ENCODE measurements at regions not wholly inside any gene's neighbourhood (a gene's known extent, or its start where the extent isn't known, plus 50 kb on each side); places are given as distances from the start of the nearest gene placed in this dataset.

DNA sequence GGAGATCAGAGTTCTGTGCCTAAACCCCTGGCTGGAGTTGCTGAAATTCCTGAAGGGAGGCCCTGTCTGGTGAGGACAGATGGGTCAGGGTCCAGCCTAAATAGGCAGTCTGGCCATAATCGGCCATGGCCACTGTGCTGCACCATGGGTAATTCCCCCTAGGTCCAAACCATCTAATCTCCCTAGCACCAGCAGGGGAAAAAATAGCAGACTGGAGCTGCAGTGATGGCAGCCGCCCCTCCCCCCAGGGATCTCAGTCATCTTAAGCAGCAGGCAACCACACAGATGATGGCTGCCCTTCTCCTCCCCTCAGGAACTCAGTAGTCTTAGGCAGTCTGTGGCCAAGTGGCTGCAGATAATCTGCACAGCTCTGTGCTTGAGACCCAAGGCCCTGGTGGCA lies 68.4 kb upstream of the CD96 start:
- no peak for TF ChIP-seq EP300 (IDR thresholded peaks at IDR 0.05; ENCODE audit: low read depth)
- TF ChIP-seq, protein P1, sequence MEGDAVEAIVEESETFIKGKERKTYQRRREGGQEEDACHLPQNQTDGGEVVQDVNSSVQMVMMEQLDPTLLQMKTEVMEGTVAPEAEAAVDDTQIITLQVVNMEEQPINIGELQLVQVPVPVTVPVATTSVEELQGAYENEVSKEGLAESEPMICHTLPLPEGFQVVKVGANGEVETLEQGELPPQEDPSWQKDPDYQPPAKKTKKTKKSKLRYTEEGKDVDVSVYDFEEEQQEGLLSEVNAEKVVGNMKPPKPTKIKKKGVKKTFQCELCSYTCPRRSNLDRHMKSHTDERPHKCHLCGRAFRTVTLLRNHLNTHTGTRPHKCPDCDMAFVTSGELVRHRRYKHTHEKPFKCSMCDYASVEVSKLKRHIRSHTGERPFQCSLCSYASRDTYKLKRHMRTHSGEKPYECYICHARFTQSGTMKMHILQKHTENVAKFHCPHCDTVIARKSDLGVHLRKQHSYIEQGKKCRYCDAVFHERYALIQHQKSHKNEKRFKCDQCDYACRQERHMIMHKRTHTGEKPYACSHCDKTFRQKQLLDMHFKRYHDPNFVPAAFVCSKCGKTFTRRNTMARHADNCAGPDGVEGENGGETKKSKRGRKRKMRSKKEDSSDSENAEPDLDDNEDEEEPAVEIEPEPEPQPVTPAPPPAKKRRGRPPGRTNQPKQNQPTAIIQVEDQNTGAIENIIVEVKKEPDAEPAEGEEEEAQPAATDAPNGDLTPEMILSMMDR (IDR thresholded peaks at IDR 0.05), result no peak
- TF ChIP-seq POLR2AphosphoS5 (IDR thresholded peaks at IDR 0.05), result no peak
- TF ChIP-seq POLR2A (IDR thresholded peaks at IDR 0.05), result no peak
- Histone ChIP-seq H3K4me3 (no peak overlapping the region), H3K4me1 (no peaks in the 10 kb centered on the region), H3K27me3 (no peaks in the 10 kb centered on the region), H3K9me3 (no peaks in the 10 kb centered on the region), H3K27ac (no peak overlapping the region), H3K36me3 (no peaks in the 10 kb centered on the region)
- DNase-seq, result no peak
- intact Hi-C loops (cut with DNase I; ENCODE audit: low total_unique reads) (no loop called here), in situ Hi-C loops (cut with MboI; ENCODE audit: low pct_ligation_motif_present in 1 of 4, low pct_unique_long_range_greater_than_20kb in 1 of 4, low sequenced_read_pairs in 3 of 4) (no loop called here)
- 90% methylated on average over 2 of the region's 2 CpGs; no CpG with 5 or more reads in 1 of the 2 donors for WGBS, 2 donors (ENCODE audit: low coverage in 1 of 2)

DNA sequence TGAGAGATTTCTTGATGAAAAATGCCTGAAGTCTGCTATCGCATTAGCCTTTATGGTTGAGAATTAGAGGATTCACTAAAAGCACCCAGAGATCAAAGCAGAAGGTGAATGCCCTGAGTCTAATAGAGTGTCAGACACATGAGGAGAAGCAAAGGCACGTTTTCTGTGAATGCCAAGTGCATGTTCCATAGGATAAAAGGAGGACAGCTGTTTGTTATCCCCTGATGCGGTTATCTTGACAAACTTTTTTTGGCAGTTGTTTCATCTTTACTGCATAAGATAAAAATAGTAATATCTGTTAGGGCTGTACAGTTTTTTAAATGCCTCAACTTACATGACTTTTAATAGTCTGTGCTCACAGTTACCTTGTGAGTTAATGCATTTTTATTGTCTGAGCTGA lies 65.3 kb upstream of the CD96 start:
- intact Hi-C loops (cut with DNase I; ENCODE audit: low total_unique reads) (no loop called here), in situ Hi-C loops (cut with MboI; ENCODE audit: low pct_ligation_motif_present in 1 of 4, low pct_unique_long_range_greater_than_20kb in 1 of 4, low sequenced_read_pairs in 3 of 4) (no loop called here)
- H3K27ac ChIP-seq, result no peak overlapping the region
- WGBS, 2 donors (ENCODE audit: low coverage in 1 of 2), result 42 to 57% methylated on average over 3 of the region's 3 CpGs
- H3K4me1 ChIP-seq, result no peaks in the 10 kb centered on the region
- H3K36me3 ChIP-seq, result no peaks in the 10 kb centered on the region
- H3K9me3 ChIP-seq, result no peaks in the 10 kb centered on the region
- DNase-seq, result no peak
- TF ChIP-seq POLR2AphosphoS5 (IDR thresholded peaks at IDR 0.05), result no peak
- TF ChIP-seq POLR2A (IDR thresholded peaks at IDR 0.05), result no peak
- TF ChIP-seq EP300 (IDR thresholded peaks at IDR 0.05; ENCODE audit: low read depth), result no peak
- TF ChIP-seq, protein P1 (IDR thresholded peaks at IDR 0.05), result no peak
- no peak overlapping the region for H3K4me3 ChIP-seq
- H3K27me3 ChIP-seq, result no peaks in the 10 kb centered on the region

DNA sequence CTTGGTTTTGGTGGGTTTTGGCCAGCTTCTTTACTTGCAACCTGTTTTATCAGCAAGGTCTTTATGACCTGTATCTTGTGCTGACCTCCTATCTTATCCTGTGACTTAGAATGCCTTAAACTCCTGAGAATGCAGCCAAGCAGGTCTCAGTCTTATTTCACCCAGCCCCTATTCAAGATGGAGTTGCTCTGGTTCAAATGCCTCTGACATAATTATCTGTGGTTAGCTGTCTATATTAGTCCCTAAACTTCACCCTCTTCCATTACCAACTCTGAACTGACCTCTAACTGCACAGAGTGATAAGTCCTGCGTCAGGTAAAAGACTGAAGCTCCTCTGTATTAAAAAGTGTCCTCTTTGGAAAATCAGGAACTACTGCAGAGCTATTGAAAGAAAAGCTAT lies 61.9 kb upstream of the CD96 start:
- WGBS, 2 donors (ENCODE audit: low coverage in 1 of 2), result 63 to 97% methylated on average over 1 of the region's 1 CpG
- Histone ChIP-seq H3K9me3 (no peaks in the 10 kb centered on the region), H3K27ac (no peak overlapping the region), H3K27me3 (no peaks in the 10 kb centered on the region), H3K36me3 (no peaks in the 10 kb centered on the region), H3K4me1 (no peaks in the 10 kb centered on the region), H3K4me3 (no peak overlapping the region)
- in situ Hi-C loops (cut with MboI; ENCODE audit: low pct_ligation_motif_present in 1 of 4, low pct_unique_long_range_greater_than_20kb in 1 of 4, low sequenced_read_pairs in 3 of 4) (no loop called here), intact Hi-C loops (cut with DNase I; ENCODE audit: low total_unique reads) (no loop called here)
- DNase-seq, result no peak
- no peak for TF ChIP-seq EP300 (IDR thresholded peaks at IDR 0.05; ENCODE audit: low read depth)
- TF ChIP-seq POLR2AphosphoS5 (IDR thresholded peaks at IDR 0.05), result no peak
- TF ChIP-seq POLR2A (IDR thresholded peaks at IDR 0.05), result no peak
- TF ChIP-seq, protein P1 (IDR thresholded peaks at IDR 0.05), result no peak

DNA sequence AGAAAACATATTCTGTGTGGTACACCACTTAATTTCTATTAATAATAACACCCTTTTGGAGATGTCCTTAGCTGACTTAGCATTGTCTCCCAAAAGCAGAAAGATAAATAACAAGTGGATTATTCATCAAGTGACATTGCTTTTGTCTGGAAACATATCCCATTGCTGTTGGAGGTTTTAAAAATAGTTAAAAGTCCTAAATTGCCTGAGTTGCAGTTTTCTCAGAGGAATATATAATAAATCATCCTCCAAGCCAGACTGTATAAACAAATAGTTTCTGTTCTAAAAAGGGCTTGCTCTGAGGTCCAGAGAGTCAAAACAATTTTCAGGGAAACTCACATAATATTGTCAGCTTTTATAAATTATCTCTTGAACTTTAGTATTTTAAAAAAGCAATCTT lies 60.4 kb upstream of the CD96 start:
- intact Hi-C loops (cut with DNase I; ENCODE audit: low total_unique reads) (no loop called here), in situ Hi-C loops (cut with MboI; ENCODE audit: low pct_ligation_motif_present in 1 of 4, low pct_unique_long_range_greater_than_20kb in 1 of 4, low sequenced_read_pairs in 3 of 4) (no loop called here)
- Histone ChIP-seq H3K4me3 (no peak overlapping the region), H3K36me3 (no peaks in the 10 kb centered on the region), H3K27ac (no peak overlapping the region), H3K9me3 (no peaks in the 10 kb centered on the region), H3K4me1 (no peaks in the 10 kb centered on the region), H3K27me3 (no peaks in the 10 kb centered on the region)
- TF ChIP-seq POLR2AphosphoS5 (IDR thresholded peaks at IDR 0.05), result no peak
- DNase-seq, result no peak

DNA sequence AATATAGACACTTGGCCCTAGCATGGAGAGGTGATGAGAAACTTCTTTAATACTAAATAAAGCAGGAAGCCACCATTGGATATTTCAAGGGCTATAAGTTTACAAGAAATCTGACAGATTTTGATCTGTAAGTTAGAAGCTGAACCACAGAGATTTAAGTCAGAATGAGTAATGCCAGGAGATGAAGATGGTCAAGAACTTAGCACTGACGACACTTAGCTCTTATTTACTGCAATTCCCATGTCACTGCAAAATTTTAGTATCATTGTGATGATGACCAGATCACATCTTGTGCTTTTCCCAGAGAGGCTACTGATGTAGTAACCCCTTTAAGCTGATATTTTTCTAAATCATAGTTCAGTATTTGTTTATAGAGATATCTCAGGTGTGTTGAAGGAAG lies 59.4 kb upstream of the CD96 start:
- DNase-seq, result no peak
- H3K9me3 ChIP-seq, result no peaks in the 10 kb centered on the region
- no peak overlapping the region for H3K27ac ChIP-seq
- WGBS, 2 donors (ENCODE audit: low coverage in 1 of 2), result 73% methylated on average over 1 of the region's 1 CpG; no CpG with 5 or more reads in 1 of the 2 donors
- TF ChIP-seq, protein P1 (IDR thresholded peaks at IDR 0.05), result no peak
- TF ChIP-seq POLR2AphosphoS5 (IDR thresholded peaks at IDR 0.05), result no peak
- TF ChIP-seq POLR2A (IDR thresholded peaks at IDR 0.05), result no peak
- no peak for TF ChIP-seq EP300 (IDR thresholded peaks at IDR 0.05; ENCODE audit: low read depth)
- intact Hi-C loops (cut with DNase I; ENCODE audit: low total_unique reads), result no loop called here
- no peak overlapping the region for H3K4me3 ChIP-seq
- no peaks in the 10 kb centered on the region for H3K4me1 ChIP-seq
- in situ Hi-C loops (cut with MboI; ENCODE audit: low pct_ligation_motif_present in 1 of 4, low pct_unique_long_range_greater_than_20kb in 1 of 4, low sequenced_read_pairs in 3 of 4), result no loop called here
- no peaks in the 10 kb centered on the region for H3K27me3 ChIP-seq
- no peaks in the 10 kb centered on the region for H3K36me3 ChIP-seq
